Large intestine (tissue), 3 donors: ENCODE measurements at regions not wholly inside any gene's neighbourhood (a gene's known extent, or its start where the extent isn't known, plus 50 kb on each side); places are given as distances from the start of the nearest gene placed in this dataset.

ENCODE experiments used
- DNase-seq, 2 donors: peaks; one replicate each; pipeline versions ENCODE4 v3.0.0 to v3.0.0-alpha.2; 2013
- H3K27ac ChIP-seq: one replicate; pipeline ENCODE4 v1.5.1; 2013; ENCODE audit warnings: low read length
- H3K27me3 ChIP-seq: 2 replicates; pipeline ENCODE4 v1.6.1; 2013; ENCODE audit warnings: low read length; ENCODE audit not compliant: control insufficient read depth, insufficient read depth
- H3K36me3 ChIP-seq: 2 replicates; pipeline ENCODE4 v1.6.1; 2013; ENCODE audit warnings: low read length; ENCODE audit not compliant: control insufficient read depth, insufficient read depth
- H3K4me1 ChIP-seq: one replicate; pipeline ENCODE4 v1.6.1; 2013; ENCODE audit warnings: low read length; ENCODE audit not compliant: control insufficient read depth, insufficient read depth
- H3K4me3 ChIP-seq: one replicate; pipeline ENCODE4 v1.5.1; 2013; ENCODE audit warnings: low read length
- H3K9me3 ChIP-seq: one replicate; pipeline ENCODE4 v1.6.1; 2013; ENCODE audit warnings: mild to moderate bottlenecking, low read depth, low read length, moderate library complexity; ENCODE audit not compliant: control insufficient read depth
- WGBS: methylation state at CpG from one replicate; pipeline ENCODE4 v1.1.5; 2013; ENCODE audit warnings: low lambda C conversion rate; ENCODE audit not compliant: insufficient coverage; 5-methylcytosine and 5-hydroxymethylcytosine counted together

DNA sequence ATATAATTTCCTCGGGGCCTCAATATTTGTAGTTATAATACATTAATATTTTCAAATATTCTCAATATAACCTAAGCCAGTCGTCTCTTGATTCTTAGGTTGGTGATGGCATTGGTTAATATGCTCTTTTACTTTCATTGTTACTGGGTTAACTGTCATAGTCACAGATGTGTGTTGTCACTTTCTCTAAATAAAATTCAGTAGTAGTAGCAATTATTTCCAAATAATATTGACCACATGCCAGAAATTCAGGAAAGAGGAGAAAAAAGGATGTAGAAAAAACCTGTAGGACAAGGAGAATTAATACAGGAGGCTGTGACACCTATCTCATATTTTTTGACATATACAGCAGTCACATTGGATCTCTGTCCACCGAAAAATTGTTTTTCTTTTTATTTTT, 322.7 kb upstream of the SLITRK6 start:
- no peak overlapping the region for H3K27ac ChIP-seq
- 87% methylated on average over 3 of the region's 3 CpGs for WGBS
- H3K9me3 ChIP-seq: no peaks in the 10 kb centered on the region
- DNase-seq: no peak
- H3K27me3 ChIP-seq: no peaks in the 10 kb centered on the region
- no peak overlapping the region for H3K4me3 ChIP-seq
- H3K4me1 ChIP-seq: no peaks in the 10 kb centered on the region
- H3K36me3 ChIP-seq: no peaks in the 10 kb centered on the region

DNA sequence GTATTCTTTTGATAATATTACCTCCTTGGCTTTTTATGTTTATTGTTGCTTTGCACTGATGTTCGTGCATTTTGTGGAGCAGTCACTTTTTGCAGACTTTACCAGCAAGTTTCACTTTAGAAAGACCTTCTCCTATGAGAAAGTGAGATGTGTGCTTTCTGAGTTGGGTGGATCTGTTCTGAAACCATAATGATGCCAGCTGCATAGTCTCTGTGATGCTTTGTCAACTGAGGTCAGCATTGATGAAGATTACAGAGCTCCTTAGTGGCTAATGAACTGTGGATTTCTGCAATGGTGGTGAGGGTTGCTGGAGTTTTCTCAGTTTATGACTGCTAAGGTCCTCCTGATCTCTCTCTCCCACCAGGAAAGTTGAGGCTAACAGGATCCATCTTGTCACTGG, 309.9 kb upstream of the SLITRK6 start:
- Histone ChIP-seq H3K4me3 (no peak overlapping the region), H3K4me1 (no peaks in the 10 kb centered on the region), H3K36me3 (no peaks in the 10 kb centered on the region), H3K9me3 (no peaks in the 10 kb centered on the region), H3K27me3 (no peaks in the 10 kb centered on the region), H3K27ac (no peak overlapping the region)
- no peak for DNase-seq
- 80% methylated on average over 1 of the region's 1 CpG for WGBS

DNA sequence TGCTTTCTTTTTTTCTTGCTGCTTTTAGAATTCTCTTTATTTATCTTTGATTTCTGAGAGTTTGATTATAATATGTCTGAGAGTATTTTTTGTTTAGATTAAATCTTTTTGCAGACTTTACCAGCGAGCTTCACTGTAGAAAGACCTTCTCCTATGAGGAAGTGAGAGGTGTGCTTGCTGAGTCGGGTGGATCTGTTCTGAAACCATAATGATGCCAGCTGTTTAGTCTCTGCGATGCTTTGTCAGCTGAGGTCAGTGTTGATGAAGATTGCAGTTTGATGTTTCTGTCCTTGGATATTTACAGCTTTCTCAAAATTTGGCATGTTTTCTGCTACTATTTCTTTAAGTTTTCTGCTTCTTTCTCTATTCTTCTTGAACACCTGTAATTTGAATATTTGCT, 309.1 kb upstream of the SLITRK6 start:
- Histone ChIP-seq H3K9me3 (no peaks in the 10 kb centered on the region), H3K36me3 (no peaks in the 10 kb centered on the region), H3K4me3 (no peak overlapping the region), H3K27ac (no peak overlapping the region), H3K4me1 (no peaks in the 10 kb centered on the region), H3K27me3 (no peaks in the 10 kb centered on the region)
- no CpG with 5 or more reads among the region's 3 CpGs for WGBS
- DNase-seq: no peak

DNA sequence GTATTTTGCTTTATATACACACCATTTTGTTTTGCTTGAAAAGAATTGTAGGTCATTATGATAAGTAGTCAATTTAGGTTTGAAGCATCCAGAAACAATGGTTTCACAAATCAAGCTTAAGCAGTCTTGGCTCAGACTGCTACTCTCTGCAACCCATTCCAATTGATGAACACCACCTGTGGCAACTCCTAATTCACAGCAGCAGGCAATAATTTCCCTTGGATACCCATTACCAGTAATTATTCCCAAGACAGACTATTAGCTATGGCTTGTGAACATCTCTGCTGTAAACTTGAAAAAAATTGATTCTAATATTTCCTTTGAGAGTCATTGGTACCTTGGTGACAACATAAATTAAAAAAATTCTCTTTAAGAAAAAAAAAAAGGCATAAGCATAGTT, 299.3 kb upstream of the SLITRK6 start:
- Histone ChIP-seq H3K36me3 (no peaks in the 10 kb centered on the region), H3K27me3 (no peaks in the 10 kb centered on the region), H3K9me3 (no peaks in the 10 kb centered on the region), H3K27ac (no peak overlapping the region), H3K4me3 (no peak overlapping the region), H3K4me1 (no peaks in the 10 kb centered on the region)
- no peak for DNase-seq

DNA sequence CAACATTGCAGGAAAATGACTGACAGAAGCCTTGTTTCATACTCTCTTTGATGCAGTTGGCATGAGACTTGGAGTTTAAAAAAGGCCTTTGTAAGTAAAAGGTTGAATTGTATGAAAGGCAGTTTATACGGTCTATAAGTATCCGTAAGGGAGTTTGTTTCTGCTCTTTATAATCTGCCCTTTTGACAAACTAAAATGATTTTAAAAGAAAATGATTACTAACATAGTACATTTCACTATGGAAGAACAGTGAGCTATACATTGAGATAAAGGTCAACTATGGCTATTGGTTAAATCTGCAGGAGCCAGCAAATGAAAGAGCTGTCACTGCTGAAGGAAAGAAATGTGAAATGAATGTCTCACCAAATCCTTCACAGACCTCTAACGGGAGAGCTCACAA, 296.1 kb upstream of the SLITRK6 start:
- Histone ChIP-seq H3K4me1 (no peaks in the 10 kb centered on the region), H3K27me3 (no peaks in the 10 kb centered on the region), H3K27ac (no peak overlapping the region), H3K4me3 (no peak overlapping the region), H3K9me3 (no peaks in the 10 kb centered on the region), H3K36me3 (no peaks in the 10 kb centered on the region)
- DNase-seq: no peak
- WGBS: 100% methylated on average over 2 of the region's 3 CpGs

DNA sequence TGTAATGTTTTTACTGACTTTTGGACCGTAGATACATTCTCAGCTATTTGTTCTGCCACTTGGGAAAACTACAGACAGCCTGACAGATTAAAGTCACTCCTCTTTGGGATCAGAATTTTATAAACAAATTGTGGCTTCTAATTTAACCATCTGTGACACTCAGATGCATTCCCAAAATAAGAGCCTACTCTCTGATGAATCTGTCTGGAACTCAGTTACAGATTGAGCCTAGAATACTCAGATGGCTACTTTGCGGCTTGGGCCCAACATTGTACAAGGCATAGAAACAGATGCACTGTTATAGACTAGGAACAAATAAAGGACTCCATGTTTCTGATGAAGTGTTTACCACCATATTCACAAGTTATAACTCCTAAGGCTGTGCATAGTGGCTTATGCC, 291.0 kb upstream of the SLITRK6 start:
- no peaks in the 10 kb centered on the region for H3K27me3 ChIP-seq
- no peak for DNase-seq
- H3K27ac ChIP-seq: no peak overlapping the region
- H3K4me1 ChIP-seq: no peaks in the 10 kb centered on the region
- no peaks in the 10 kb centered on the region for H3K9me3 ChIP-seq
- no CpG with 5 or more reads among the region's 2 CpGs for WGBS
- no peaks in the 10 kb centered on the region for H3K36me3 ChIP-seq
- H3K4me3 ChIP-seq: no peak overlapping the region

DNA sequence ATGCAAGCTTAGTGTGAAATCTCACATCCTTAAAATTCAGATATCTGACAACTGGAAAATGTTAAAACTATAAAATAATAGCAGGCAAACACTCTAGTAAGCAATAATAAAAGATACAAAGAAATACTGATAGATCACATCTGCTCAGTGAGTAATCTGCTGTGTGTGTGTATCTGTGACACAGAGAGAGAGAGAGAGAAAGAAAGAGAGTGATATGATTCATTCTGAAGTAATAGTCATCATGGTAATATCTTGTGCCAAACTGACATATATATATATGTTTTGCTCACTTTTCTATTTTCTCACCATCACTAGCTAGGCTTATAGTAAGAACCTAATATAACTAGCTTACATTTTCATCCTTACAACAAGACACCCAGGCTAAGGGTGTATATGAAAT, 288.0 kb upstream of the SLITRK6 start:
- Histone ChIP-seq H3K4me3 (no peak overlapping the region), H3K4me1 (no peaks in the 10 kb centered on the region), H3K36me3 (no peaks in the 10 kb centered on the region), H3K27ac (no peak overlapping the region), H3K27me3 (no peaks in the 10 kb centered on the region), H3K9me3 (no peaks in the 10 kb centered on the region)
- no peak for DNase-seq

DNA sequence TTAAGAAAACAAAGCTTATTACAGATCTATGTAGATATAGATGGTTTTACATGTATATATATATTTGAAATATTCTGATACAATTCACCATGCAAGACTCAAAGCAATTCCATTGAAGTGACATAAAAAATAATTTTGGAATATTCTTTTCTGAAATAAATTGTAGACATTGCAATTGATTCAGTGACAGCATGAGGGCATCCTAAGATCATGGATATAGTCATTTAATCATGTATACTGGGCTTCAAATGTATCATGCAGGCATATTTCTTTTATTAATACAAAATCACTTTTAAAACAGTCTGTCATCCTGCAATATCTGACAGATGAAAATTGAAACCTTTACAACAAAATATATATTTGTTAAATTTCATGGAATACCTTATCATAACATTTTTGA, 286.7 kb upstream of the SLITRK6 start:
- no peak for DNase-seq
- Histone ChIP-seq H3K9me3 (no peaks in the 10 kb centered on the region), H3K27ac (no peak overlapping the region), H3K36me3 (no peaks in the 10 kb centered on the region), H3K4me3 (no peak overlapping the region), H3K4me1 (no peaks in the 10 kb centered on the region), H3K27me3 (no peaks in the 10 kb centered on the region)

DNA sequence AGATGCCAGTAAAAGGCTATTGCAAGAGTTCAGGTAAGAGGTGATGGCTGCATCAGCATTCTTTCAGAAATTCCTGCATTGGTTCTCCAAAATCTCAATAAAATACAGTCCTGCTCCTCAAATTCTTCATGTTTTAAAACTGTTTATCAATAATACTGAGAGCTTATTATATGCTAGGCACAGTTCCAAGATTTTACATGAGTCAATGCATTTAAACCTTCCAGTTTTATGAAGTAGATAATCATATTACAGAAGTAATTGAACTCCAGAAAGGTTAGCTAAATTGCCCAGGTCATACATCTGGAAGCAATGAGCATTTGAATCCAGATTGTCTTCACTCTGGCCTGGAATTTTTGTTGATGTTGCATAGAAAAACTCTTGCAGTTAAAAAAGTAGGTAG, 282.9 kb upstream of the SLITRK6 start:
- Histone ChIP-seq H3K9me3 (no peaks in the 10 kb centered on the region), H3K36me3 (no peaks in the 10 kb centered on the region)

DNA sequence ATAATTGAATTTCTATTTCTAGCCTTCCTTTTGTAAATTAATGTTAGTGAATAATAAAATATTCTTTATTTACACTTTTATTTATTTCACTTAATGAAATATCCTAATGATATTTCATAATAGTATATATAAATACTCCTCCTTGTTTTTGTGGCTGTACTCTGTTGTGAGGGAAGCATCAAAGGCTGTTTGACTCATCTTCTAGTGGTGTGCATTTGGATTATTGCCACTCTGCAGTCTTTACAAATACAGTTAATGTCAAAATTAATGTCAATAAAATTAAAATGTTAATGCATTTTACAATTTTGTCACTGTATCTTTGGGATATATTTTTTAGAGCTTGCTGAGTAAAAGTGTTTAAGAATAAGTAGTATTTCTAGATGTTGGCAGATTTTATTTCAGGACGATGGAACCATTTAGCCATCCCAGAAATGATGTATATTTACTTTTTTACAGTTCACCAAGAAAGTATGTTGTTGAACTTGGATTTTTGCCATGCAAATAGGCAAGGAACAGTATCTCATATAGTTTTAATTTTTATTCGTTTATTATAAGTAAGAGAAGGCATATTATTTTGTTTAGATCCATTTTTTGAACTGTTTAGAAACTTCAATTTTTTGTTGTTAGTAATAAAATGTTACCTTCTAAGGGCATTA, 281.2 kb upstream of the SLITRK6 start:
- Histone ChIP-seq H3K27ac (no peak overlapping the region), H3K36me3 (no peaks in the 10 kb centered on the region), H3K27me3 (no peaks in the 10 kb centered on the region), H3K4me3 (no peak overlapping the region), H3K9me3 (no peaks in the 10 kb centered on the region), H3K4me1 (no peaks in the 10 kb centered on the region)
- WGBS: 100% methylated on average over 1 of the region's 2 CpGs
- DNase-seq: no peak

More for the DNA sequence above, 282.9 kb upstream of the SLITRK6 start:
- DNase-seq: no peak
- Histone ChIP-seq H3K27ac (no peak overlapping the region), H3K4me1 (no peaks in the 10 kb centered on the region), H3K27me3 (no peaks in the 10 kb centered on the region), H3K4me3 (no peak overlapping the region)

DNA sequence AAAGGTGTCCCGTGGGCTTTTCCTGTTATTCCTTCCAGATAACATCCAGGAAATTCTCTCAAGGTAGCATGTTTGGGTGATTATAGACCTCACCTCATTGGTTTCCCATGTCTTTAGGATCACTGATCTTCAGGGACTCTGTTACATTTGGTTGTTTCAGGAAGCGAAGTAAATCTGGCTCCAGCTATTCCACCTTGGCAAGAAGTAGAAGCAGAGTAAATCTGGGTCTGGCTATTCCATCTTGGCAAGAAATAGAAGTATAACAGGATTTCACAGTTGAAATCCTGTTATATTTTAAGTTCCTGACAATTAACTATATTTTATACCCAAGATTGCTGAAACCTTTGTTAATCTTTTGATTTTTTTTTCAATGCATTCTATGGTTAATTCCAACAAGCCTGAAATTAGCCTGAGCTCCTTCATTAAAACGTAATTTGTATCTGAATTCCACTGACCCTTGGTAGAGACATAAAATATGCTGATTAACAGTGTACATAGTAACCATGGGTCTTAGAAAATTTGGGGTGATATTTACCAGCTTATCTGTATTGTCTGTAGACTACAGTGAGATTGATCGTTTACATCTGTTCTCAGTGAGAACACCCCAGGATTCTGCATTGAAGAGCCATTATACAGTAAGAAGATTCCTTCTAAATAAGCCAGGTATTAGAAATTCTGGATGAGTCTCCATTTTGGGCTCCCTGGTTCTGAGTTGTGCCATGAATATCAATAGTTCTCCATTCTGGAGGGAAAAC, 267.6 kb upstream of the SLITRK6 start:
- 60% methylated on average over 1 of the region's 4 CpGs for WGBS
- no peak for DNase-seq
- H3K27ac ChIP-seq: no peak overlapping the region
- no peaks in the 10 kb centered on the region for H3K27me3 ChIP-seq
- no peak overlapping the region for H3K4me3 ChIP-seq
- no peaks in the 10 kb centered on the region for H3K36me3 ChIP-seq
- H3K9me3 ChIP-seq: no peaks in the 10 kb centered on the region
- H3K4me1 ChIP-seq: no peaks in the 10 kb centered on the region
